NT2/D1 (cell line): ENCODE measurements at regions not wholly inside any gene's neighbourhood (a gene's known extent, or its start where the extent isn't known, plus 50 kb on each side); places are given as distances from the start of the nearest gene placed in this dataset.
"Not testable (repeated sequence)": the region's sequence is repeated elsewhere in the genome, so short reads cannot be mapped to it uniquely, and the experiment has no call there.

Experiments used
- DNase-seq: peaks from one replicate; pipeline ENCODE4 v3.0.0-alpha.2; 2011; ENCODE audit warnings: low read depth, low spot score
- H3K27me3 ChIP-seq: 2 replicates; pipeline ENCODE4 v1.6.0; 2011; ENCODE audit warnings: mild to moderate bottlenecking; ENCODE audit not compliant: insufficient read length, insufficient read depth
- H3K36me3 ChIP-seq: 2 replicates; pipeline ENCODE4 v1.6.1; 2011; ENCODE audit warnings: mild to moderate bottlenecking, low read length, mixed read lengths; ENCODE audit not compliant: insufficient read depth, insufficient read length
- H3K4me1 ChIP-seq: 2 replicates; pipeline ENCODE4 v1.5.1; 2011; ENCODE audit not compliant: insufficient read depth, insufficient read length
- H3K4me3 ChIP-seq: 2 replicates; pipeline ENCODE4 v1.5.1; 2011; ENCODE audit warnings: low read depth; ENCODE audit not compliant: insufficient read length
- H3K9ac ChIP-seq: 2 replicates; pipeline ENCODE4 v1.6.0; 2011; ENCODE audit warnings: low read depth; ENCODE audit not compliant: insufficient read length
- H3K9me3 ChIP-seq: 2 replicates; pipeline ENCODE4 v1.5.1; 2011; ENCODE audit warnings: mild to moderate bottlenecking, low read length; ENCODE audit not compliant: insufficient read depth
- SUZ12 ChIP-seq: IDR thresholded peaks from 2 replicates; pipeline ENCODE4 v1.6.1; 2011; ENCODE audit not compliant: insufficient read length, insufficient read depth; ENCODE audit errors: extremely low read depth
- YY1 ChIP-seq: IDR thresholded peaks from 2 replicates; pipeline ENCODE4 v1.6.1; 2011; ENCODE audit not compliant: insufficient read length, insufficient read depth
- ZNF274 ChIP-seq: IDR thresholded peaks from 2 replicates; pipeline ENCODE4 v1.6.1; 2011; ENCODE audit warnings: mild to moderate bottlenecking, low read depth, low read length

- no peaks in the 10 kb centered on the region for H3K9me3 ChIP-seq
- no peak overlapping the region for H3K9ac ChIP-seq
- no peak overlapping the region for H3K4me3 ChIP-seq
- H3K36me3 ChIP-seq: no peaks in the 10 kb centered on the region
- no peak for DNase-seq
- H3K27me3 ChIP-seq: no peaks in the 10 kb centered on the region
- TF ChIP-seq ZNF274 (no peak), SUZ12 (no peak), YY1 (no peak)
- H3K4me1 ChIP-seq: no peaks in the 10 kb centered on the region
Observed at GRCh38 chr3:177333533-177334520, 136.5 kb upstream of the TBL1XR1 start.

- no peak for DNase-seq
- Histone ChIP-seq H3K27me3 (no peaks in the 10 kb centered on the region), H3K36me3 (no peaks in the 10 kb centered on the region), H3K9me3 (no peaks in the 10 kb centered on the region), H3K4me1 (no peaks in the 10 kb centered on the region), H3K4me3 (no peak overlapping the region), H3K9ac (no peak overlapping the region)
- TF ChIP-seq ZNF274: no peak
- no peak for TF ChIP-seq YY1
- TF ChIP-seq SUZ12: no peak
Observed at GRCh38 chr3:177334803-177335202, 137.5 kb upstream of the TBL1XR1 start.

- H3K4me3 ChIP-seq: no peak overlapping the region
- H3K9me3 ChIP-seq: no peaks in the 10 kb centered on the region
- H3K4me1 ChIP-seq: no peaks in the 10 kb centered on the region
- no peak for DNase-seq
- TF ChIP-seq ZNF274 (no peak), YY1 (no peak), SUZ12 (no peak)
- H3K27me3 ChIP-seq: no peaks in the 10 kb centered on the region
- H3K9ac ChIP-seq: no peak overlapping the region
- no peaks in the 10 kb centered on the region for H3K36me3 ChIP-seq
Observed at GRCh38 chr3:177335728-177336127, 138.4 kb upstream of the TBL1XR1 start.

GRCh38 chr3:177336873-177337450 lies 139.7 kb upstream of the TBL1XR1 start:
- Histone ChIP-seq H3K9ac (no peak overlapping the region), H3K27me3 (no peaks in the 10 kb centered on the region), H3K4me3 (no peak overlapping the region), H3K4me1 (no peaks in the 10 kb centered on the region), H3K9me3 (no peaks in the 10 kb centered on the region), H3K36me3 (no peaks in the 10 kb centered on the region)
- no peak for DNase-seq
- TF ChIP-seq ZNF274: no peak
- no peak for TF ChIP-seq YY1
- no peak for TF ChIP-seq SUZ12

- no peak overlapping the region for H3K9ac ChIP-seq
- no peaks in the 10 kb centered on the region for H3K27me3 ChIP-seq
- no peaks in the 10 kb centered on the region for H3K4me1 ChIP-seq
- H3K36me3 ChIP-seq: no peaks in the 10 kb centered on the region
- TF ChIP-seq YY1: no peak
- no peak for TF ChIP-seq SUZ12
- no peak for TF ChIP-seq ZNF274
- DNase-seq: no peak
- no peak overlapping the region for H3K4me3 ChIP-seq
- no peaks in the 10 kb centered on the region for H3K9me3 ChIP-seq
Observed at GRCh38 chr3:177337541-177338331, 140.5 kb upstream of the TBL1XR1 start.

GRCh38 chr3:177338697-177339219 lies 141.5 kb upstream of the TBL1XR1 start:
- Histone ChIP-seq H3K36me3 (no peaks in the 10 kb centered on the region), H3K4me3 (no peak overlapping the region), H3K27me3 (no peaks in the 10 kb centered on the region), H3K9ac (no peak overlapping the region), H3K9me3 (no peaks in the 10 kb centered on the region), H3K4me1 (no peaks in the 10 kb centered on the region)
- no peak for DNase-seq
- no peak for TF ChIP-seq SUZ12
- TF ChIP-seq ZNF274: no peak
- no peak for TF ChIP-seq YY1

- H3K27me3 ChIP-seq, H3K4me3 ChIP-seq, H3K4me1 ChIP-seq, H3K9ac ChIP-seq, H3K9me3 ChIP-seq, H3K36me3 ChIP-seq, DNase-seq: not testable (repeated sequence)
Observed at GRCh38 chr3:177339220-177339703, 142.0 kb upstream of the TBL1XR1 start.
